Ovary (tissue), 3 donors: ENCODE measurements at regions not wholly inside any gene's neighbourhood (a gene's known extent, or its start where the extent isn't known, plus 50 kb on each side); places are given as distances from the start of the nearest gene placed in this dataset.

Source experiments
- POLR2A ChIP-seq: fragments of 450-650 bp; IDR thresholded peaks from one replicate; pipeline ENCODE4 v1.6.1; 2017; ENCODE audit warnings: antibody characterized with exemption, mild to moderate bottlenecking, moderate library complexity
- TF ChIP-seq, protein P1 (sequence below), 3 donors: fragments of 450-650 bp in 2 of 3; fragments of 200-600 bp in 1 of 3; IDR thresholded peaks; one replicate each; pipeline versions ENCODE4 v1.5.1 to v1.8.0; 2016 to 2022; ENCODE audit warnings: antibody characterized with exemption in 3 of 3, mild to moderate bottlenecking in 1 of 3
- donor health status: DM: no; HTN: no; CAD: no.

DNA sequence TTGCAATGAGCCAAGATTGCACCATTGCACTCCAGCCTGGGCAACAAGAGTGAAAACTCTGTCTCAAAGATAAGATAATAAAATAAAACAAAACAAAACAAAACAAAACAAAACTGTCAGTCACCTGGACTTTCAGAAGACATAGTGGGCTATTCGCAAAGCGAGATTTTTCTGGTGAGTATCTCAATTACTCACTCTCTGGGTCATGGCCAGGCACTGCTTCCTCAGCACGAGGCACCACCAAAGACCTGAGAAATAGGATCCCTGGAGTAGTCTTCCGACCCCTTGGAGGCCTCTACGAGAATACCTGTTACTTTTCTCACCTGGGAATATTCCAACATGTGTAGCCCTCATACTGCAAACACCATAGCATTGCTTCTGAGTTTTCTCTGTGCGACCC is 201.7 kb upstream of the ZNF618 start:
- TF ChIP-seq, protein P1, sequence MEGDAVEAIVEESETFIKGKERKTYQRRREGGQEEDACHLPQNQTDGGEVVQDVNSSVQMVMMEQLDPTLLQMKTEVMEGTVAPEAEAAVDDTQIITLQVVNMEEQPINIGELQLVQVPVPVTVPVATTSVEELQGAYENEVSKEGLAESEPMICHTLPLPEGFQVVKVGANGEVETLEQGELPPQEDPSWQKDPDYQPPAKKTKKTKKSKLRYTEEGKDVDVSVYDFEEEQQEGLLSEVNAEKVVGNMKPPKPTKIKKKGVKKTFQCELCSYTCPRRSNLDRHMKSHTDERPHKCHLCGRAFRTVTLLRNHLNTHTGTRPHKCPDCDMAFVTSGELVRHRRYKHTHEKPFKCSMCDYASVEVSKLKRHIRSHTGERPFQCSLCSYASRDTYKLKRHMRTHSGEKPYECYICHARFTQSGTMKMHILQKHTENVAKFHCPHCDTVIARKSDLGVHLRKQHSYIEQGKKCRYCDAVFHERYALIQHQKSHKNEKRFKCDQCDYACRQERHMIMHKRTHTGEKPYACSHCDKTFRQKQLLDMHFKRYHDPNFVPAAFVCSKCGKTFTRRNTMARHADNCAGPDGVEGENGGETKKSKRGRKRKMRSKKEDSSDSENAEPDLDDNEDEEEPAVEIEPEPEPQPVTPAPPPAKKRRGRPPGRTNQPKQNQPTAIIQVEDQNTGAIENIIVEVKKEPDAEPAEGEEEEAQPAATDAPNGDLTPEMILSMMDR (IDR thresholded peaks at IDR 0.05): no peak
- TF ChIP-seq POLR2A: no peak
